GM23338 (cell line): ENCODE measurements at regions not wholly inside any gene's neighbourhood (a gene's known extent, or its start where the extent isn't known, plus 50 kb on each side); places are given as distances from the start of the nearest gene placed in this dataset.

Source experiments
- ATAC-seq: fragments of 200-7000 bp; cut with Tn5 transposase; 3 replicates; pipeline ENCODE4 v1.9.1; 2020
- DNase-seq: peaks from one replicate; pipeline ENCODE4 v3.0.0-alpha.2; 2015; ENCODE audit warnings: low spot score
- H2AFZ ChIP-seq: fragments of 200-600 bp; sonication (generic); 2 replicates; pipeline ENCODE4 v1.8.0; 2016; ENCODE audit warnings: antibody characterized with exemption, mild to moderate bottlenecking, moderate library complexity
- H3F3A ChIP-seq: fragments of 200-600 bp; sonication (generic); replicated peaks from 2 replicates; pipeline ENCODE4 v1.8.0; 2017; ENCODE audit warnings: antibody characterized with exemption, mixed run types, low read depth
- H3K27ac ChIP-seq: fragments of 200-600 bp; sonication (generic); 2 replicates; pipeline ENCODE4 v1.6.1; 2016; ENCODE audit warnings: low read depth
- H3K27me3 ChIP-seq: fragments of 200-600 bp; sonication (generic); 2 replicates; pipeline ENCODE4 v1.8.0; 2016; ENCODE audit warnings: mild to moderate bottlenecking, mixed run types, moderate library complexity; ENCODE audit not compliant: insufficient read depth
- H3K36me3 ChIP-seq: fragments of 200-600 bp; sonication (generic); 2 replicates; pipeline ENCODE4 v1.8.0; 2016; ENCODE audit warnings: mild to moderate bottlenecking; ENCODE audit not compliant: insufficient read depth
- H3K4me1 ChIP-seq: fragments of 200-600 bp; sonication (generic); 2 replicates; pipeline ENCODE4 v1.8.0; 2016; ENCODE audit warnings: mild to moderate bottlenecking, moderate library complexity; ENCODE audit not compliant: insufficient read depth
- H3K4me2 ChIP-seq: fragments of 200-600 bp; sonication (generic); 2 replicates; pipeline ENCODE4 v1.7.1; 2017; ENCODE audit warnings: mixed run types
- H3K4me3 ChIP-seq: fragments of 200-600 bp; sonication (generic); 2 replicates; pipeline ENCODE4 v1.6.1; 2016; ENCODE audit warnings: mixed run types
- H3K79me2 ChIP-seq: fragments of 200-600 bp; sonication (generic); replicated peaks from 2 replicates; pipeline ENCODE4 v1.8.0; 2017; ENCODE audit warnings: mild to moderate bottlenecking; ENCODE audit not compliant: insufficient read depth
- H3K9me2 ChIP-seq: fragments of 200-600 bp; sonication (generic); 2 replicates; pipeline ENCODE4 v1.8.0; 2017; ENCODE audit not compliant: insufficient read depth
- H4K20me1 ChIP-seq: fragments of 200-600 bp; sonication (generic); replicated peaks from 2 replicates; pipeline ENCODE4 v1.8.0; 2017; ENCODE audit warnings: mild to moderate bottlenecking; ENCODE audit not compliant: insufficient read depth
- H3K27ac Mint-ChIP-seq: 2 replicates; pipeline ENCODE4 v1.8.0; 2020; ENCODE audit warnings: inconsistent platforms, mild to moderate bottlenecking, moderate library complexity, mixed read lengths
- H3K27me3 Mint-ChIP-seq: 3 replicates; pipeline ENCODE4 v1.8.0; 2022; ENCODE audit warnings: low read depth, mild to moderate bottlenecking, moderate library complexity, mixed read lengths, inconsistent platforms; ENCODE audit not compliant: insufficient read depth, poor library complexity
- H3K36me3 Mint-ChIP-seq: 3 replicates; pipeline ENCODE4 v1.8.0; 2021; ENCODE audit warnings: low read depth, mild to moderate bottlenecking, inconsistent platforms, moderate library complexity, mixed read lengths
- H3K4me1 Mint-ChIP-seq: 3 replicates; pipeline ENCODE4 v1.8.0; 2020; ENCODE audit warnings: mild to moderate bottlenecking, inconsistent platforms, mixed read lengths
- H3K4me3 Mint-ChIP-seq: 3 replicates; pipeline ENCODE4 v1.8.0; 2021; ENCODE audit warnings: moderate library complexity, mild to moderate bottlenecking, inconsistent platforms, mixed read lengths
- H3K9me3 Mint-ChIP-seq: 3 replicates; pipeline ENCODE4 v1.8.0; 2020; ENCODE audit warnings: moderate library complexity, mild to moderate bottlenecking, inconsistent platforms, mixed read lengths
- CREB1 ChIP-seq: fragments of 250-450 bp; sonication (Bioruptor Pico); IDR thresholded peaks from 2 replicates; pipeline ENCODE4 v1.5.0; 2020; ENCODE audit warnings: low read depth, mild to moderate bottlenecking, moderate library complexity
- JUNB ChIP-seq: IDR thresholded peaks from one replicate; pipeline ENCODE4 v1.6.1; 2016; ENCODE audit warnings: antibody characterized with exemption; ENCODE audit not compliant: unreplicated experiment
- POLR2AphosphoS5 ChIP-seq: IDR thresholded peaks from 2 replicates; pipeline ENCODE4 v1.6.1; 2016; ENCODE audit warnings: antibody characterized with exemption, low read depth
- STAT1 ChIP-seq: IDR thresholded peaks from one replicate; pipeline ENCODE4 v1.6.1; 2016; ENCODE audit warnings: antibody characterized with exemption; ENCODE audit not compliant: unreplicated experiment
- TF ChIP-seq, protein P1 (sequence below): fragments of 250-450 bp; sonication (Bioruptor Pico); IDR thresholded peaks from 2 replicates; pipeline ENCODE4 v1.5.0; 2020; ENCODE audit warnings: mild to moderate bottlenecking, moderate library complexity
- TF ChIP-seq, protein P2 (sequence below): IDR thresholded peaks from 2 replicates; pipeline ENCODE4 v1.6.1; 2016; ENCODE audit warnings: antibody characterized with exemption
- TF ChIP-seq, protein P3 (sequence below), 2 experiments: fragments of 200-600 bp in 1 of 2; sonication (generic) in 1 of 2; conservative IDR thresholded peaks; 2 replicates each; pipeline versions ENCODE4 v1.5.1 to v1.6.1; 2016 to 2017; ENCODE audit warnings: antibody characterized with exemption in 2 of 2, low read depth in 2 of 2, mild to moderate bottlenecking in 2 of 2, moderate library complexity in 1 of 2

DNA sequence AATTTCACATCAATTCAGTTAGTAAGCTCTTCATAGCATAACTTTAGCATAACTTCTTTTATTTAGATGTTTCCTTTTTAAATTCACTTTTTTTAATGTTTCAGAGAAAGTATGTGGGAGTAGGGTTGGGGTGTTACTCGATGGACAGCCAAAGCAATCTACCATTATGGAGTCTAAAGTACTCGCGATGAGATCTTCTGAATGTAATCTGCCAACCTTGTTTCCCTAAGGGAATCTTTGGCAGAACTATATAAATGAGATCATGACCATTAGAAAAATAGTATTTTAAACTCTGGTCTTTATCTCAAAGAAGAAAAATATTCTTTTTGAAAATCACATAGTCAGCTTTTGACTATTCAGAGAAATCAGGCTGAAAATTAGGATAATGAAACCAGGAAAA lies 103.9 kb downstream of the BBS10 start (continued):
- TF ChIP-seq, protein P1, sequence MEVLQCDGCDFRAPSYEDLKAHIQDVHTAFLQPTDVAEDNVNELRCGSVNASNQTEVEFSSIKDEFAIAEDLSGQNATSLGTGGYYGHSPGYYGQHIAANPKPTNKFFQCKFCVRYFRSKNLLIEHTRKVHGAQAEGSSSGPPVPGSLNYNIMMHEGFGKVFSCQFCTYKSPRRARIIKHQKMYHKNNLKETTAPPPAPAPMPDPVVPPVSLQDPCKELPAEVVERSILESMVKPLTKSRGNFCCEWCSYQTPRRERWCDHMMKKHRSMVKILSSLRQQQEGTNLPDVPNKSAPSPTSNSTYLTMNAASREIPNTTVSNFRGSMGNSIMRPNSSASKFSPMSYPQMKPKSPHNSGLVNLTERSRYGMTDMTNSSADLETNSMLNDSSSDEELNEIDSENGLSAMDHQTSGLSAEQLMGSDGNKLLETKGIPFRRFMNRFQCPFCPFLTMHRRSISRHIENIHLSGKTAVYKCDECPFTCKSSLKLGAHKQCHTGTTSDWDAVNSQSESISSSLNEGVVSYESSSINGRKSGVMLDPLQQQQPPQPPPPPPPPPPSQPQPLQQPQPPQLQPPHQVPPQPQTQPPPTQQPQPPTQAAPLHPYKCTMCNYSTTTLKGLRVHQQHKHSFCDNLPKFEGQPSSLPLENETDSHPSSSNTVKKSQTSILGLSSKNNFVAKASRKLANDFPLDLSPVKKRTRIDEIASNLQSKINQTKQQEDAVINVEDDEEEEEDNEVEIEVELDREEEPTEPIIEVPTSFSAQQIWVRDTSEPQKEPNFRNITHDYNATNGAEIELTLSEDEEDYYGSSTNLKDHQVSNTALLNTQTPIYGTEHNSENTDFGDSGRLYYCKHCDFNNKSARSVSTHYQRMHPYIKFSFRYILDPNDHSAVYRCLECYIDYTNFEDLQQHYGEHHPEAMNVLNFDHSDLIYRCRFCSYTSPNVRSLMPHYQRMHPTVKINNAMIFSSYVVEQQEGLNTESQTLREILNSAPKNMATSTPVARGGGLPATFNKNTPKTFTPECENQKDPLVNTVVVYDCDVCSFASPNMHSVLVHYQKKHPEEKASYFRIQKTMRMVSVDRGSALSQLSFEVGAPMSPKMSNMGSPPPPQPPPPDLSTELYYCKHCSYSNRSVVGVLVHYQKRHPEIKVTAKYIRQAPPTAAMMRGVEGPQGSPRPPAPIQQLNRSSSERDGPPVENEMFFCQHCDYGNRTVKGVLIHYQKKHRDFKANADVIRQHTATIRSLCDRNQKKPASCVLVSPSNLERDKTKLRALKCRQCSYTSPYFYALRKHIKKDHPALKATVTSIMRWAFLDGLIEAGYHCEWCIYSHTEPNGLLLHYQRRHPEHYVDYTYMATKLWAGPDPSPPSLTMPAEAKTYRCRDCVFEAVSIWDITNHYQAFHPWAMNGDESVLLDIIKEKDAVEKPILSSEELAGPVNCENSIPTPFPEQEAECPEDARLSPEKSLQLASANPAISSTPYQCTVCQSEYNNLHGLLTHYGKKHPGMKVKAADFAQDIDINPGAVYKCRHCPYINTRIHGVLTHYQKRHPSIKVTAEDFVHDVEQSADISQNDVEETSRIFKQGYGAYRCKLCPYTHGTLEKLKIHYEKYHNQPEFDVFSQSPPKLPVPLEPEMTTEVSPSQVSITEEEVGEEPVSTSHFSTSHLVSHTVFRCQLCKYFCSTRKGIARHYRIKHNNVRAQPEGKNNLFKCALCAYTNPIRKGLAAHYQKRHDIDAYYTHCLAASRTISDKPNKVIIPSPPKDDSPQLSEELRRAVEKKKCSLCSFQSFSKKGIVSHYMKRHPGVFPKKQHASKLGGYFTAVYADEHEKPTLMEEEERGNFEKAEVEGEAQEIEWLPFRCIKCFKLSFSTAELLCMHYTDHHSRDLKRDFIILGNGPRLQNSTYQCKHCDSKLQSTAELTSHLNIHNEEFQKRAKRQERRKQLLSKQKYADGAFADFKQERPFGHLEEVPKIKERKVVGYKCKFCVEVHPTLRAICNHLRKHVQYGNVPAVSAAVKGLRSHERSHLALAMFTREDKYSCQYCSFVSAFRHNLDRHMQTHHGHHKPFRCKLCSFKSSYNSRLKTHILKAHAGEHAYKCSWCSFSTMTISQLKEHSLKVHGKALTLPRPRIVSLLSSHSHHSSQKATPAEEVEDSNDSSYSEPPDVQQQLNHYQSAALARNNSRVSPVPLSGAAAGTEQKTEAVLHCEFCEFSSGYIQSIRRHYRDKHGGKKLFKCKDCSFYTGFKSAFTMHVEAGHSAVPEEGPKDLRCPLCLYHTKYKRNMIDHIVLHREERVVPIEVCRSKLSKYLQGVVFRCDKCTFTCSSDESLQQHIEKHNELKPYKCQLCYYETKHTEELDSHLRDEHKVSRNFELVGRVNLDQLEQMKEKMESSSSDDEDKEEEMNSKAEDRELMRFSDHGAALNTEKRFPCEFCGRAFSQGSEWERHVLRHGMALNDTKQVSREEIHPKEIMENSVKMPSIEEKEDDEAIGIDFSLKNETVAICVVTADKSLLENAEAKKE (CRISPR knock-in tag): no peak
- TF ChIP-seq, protein P2, sequence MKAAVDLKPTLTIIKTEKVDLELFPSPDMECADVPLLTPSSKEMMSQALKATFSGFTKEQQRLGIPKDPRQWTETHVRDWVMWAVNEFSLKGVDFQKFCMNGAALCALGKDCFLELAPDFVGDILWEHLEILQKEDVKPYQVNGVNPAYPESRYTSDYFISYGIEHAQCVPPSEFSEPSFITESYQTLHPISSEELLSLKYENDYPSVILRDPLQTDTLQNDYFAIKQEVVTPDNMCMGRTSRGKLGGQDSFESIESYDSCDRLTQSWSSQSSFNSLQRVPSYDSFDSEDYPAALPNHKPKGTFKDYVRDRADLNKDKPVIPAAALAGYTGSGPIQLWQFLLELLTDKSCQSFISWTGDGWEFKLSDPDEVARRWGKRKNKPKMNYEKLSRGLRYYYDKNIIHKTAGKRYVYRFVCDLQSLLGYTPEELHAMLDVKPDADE: no peak
- TF ChIP-seq JUNB (no peak), STAT1 (no peak), POLR2AphosphoS5 (no peak)

DNA sequence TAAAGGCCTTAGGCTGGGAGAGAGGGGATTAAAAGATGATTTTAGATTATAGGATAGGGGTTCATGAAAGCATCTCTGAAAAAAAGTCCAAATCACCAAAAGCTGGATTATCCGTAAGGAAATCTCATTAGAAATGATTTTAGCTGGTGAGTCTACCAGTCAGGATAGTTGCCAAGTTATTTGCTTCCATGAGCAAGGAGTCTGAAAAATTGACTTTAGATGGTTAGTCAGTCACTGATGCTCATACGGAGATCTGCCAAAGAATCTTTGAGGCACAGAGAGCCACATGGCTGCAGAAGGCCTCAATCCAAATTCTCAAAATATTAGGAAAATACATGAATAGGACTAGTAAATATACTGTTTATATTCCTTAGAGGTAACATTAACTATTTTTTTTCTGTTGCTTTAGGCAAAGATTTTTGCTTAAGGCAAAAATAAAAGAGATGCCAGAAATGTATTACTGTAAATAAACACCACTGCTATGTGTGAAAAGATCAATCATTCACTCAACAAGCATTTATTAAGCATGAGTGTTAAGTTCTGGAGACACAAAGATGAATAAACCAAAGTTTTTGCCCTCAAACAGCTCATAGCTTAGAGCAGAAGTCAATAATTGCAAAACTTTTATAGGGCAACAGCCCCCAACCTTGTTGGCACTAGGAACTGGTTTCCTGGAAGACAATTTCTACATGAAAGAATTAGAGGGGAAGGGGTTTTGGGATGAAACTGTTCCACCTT lies 105.2 kb downstream of the BBS10 start:
- no peak overlapping the region for H3K4me3 Mint-ChIP-seq
- DNase-seq: no peak
- no peak for TF ChIP-seq CREB1 (CRISPR knock-in tag)
- TF ChIP-seq, protein P3, sequence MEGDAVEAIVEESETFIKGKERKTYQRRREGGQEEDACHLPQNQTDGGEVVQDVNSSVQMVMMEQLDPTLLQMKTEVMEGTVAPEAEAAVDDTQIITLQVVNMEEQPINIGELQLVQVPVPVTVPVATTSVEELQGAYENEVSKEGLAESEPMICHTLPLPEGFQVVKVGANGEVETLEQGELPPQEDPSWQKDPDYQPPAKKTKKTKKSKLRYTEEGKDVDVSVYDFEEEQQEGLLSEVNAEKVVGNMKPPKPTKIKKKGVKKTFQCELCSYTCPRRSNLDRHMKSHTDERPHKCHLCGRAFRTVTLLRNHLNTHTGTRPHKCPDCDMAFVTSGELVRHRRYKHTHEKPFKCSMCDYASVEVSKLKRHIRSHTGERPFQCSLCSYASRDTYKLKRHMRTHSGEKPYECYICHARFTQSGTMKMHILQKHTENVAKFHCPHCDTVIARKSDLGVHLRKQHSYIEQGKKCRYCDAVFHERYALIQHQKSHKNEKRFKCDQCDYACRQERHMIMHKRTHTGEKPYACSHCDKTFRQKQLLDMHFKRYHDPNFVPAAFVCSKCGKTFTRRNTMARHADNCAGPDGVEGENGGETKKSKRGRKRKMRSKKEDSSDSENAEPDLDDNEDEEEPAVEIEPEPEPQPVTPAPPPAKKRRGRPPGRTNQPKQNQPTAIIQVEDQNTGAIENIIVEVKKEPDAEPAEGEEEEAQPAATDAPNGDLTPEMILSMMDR (conservative IDR thresholded peaks at IDR 0.05; ENCODE audit: low read depth in 2 of 2): no peak
- TF ChIP-seq POLR2AphosphoS5: no peak

More for the DNA sequence above, 105.2 kb downstream of the BBS10 start:
- Mint-ChIP-seq H3K27me3 (peaks cover 2% of the 10 kb centered on the region), H3K9me3 (no peaks in the 10 kb centered on the region), H3K36me3 (no peaks in the 10 kb centered on the region), H3K4me1 (no peaks in the 10 kb centered on the region), H3K27ac (no peak overlapping the region)
- H3K4me1 ChIP-seq: no peaks in the 10 kb centered on the region
- no peaks in the 10 kb centered on the region for H3K36me3 ChIP-seq
- H3K27ac ChIP-seq: no peak overlapping the region
- no peaks in the 10 kb centered on the region for H4K20me1 ChIP-seq
- H3K79me2 ChIP-seq: no peaks in the 10 kb centered on the region
- ATAC-seq: no peak
- no peaks in the 10 kb centered on the region for H3K9me2 ChIP-seq
- no peak overlapping the region for H2AFZ ChIP-seq
- no peak overlapping the region for H3K4me2 ChIP-seq
- no peaks in the 10 kb centered on the region for H3F3A ChIP-seq
- no peak overlapping the region for H3K4me3 ChIP-seq
- no peaks in the 10 kb centered on the region for H3K27me3 ChIP-seq
